GM18508 (cell line): ENCODE measurements at regions not wholly inside any gene's neighbourhood (a gene's known extent, or its start where the extent isn't known, plus 50 kb on each side); places are given as distances from the start of the nearest gene placed in this dataset.
"Not testable (repeated sequence)": the region's sequence is repeated elsewhere in the genome, so short reads cannot be mapped to it uniquely, and the experiment has no call there.

Experiments used
- ATAC-seq: cut with Tn5 transposase; IDR thresholded peaks from one replicate; pipeline ENCODE4 v1.9.1; 2021; ENCODE audit warnings: moderate number of reproducible peaks; ENCODE audit not compliant: insufficient read depth, unreplicated experiment

GRCh38 chr18:38771620-38772019, 1206.0 kb upstream of the CELF4 start:
- ATAC-seq = not testable (repeated sequence)

DNA sequence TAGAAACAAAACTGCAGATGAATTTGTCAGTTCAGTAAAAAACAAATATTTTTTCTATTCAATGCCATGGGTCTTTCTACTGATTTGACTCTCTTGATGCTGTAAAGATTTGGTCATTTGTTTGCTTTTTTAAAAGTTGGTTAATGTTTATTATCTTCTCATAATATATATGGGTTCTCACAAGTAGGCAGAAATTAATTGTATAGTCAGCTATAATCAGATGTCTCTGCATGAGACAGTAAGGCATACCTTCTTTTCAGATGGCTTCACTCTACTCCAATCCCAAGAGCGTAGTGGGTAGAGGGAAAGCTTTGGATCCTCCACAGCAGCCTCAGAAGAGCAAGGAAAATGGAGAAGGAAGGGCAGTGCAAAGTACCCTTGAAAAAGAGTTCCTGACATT, 1202.9 kb upstream of the CELF4 start:
- ATAC-seq = no peak

DNA sequence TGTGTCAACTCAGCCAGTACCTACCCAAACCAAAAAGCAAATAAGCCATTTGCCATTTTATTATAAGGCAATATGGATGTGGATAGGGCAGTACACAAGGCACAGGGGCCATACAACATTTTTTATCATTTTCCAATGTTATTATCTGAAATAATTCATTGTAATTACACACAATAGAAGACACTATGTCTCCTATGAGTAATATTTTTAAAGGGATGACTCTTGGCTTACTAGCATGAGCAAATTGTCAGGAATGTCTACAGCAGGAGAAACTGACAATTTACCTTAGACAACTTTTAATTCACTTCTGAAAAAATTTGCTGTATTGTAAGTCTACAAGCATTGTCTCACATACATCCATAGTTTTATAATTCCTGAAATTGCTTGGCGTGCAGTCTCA, 1193.9 kb upstream of the CELF4 start:
- no peak for ATAC-seq

- ATAC-seq = no peak
These were observed 1190.8 kb upstream of the CELF4 start for GRCh38 chr18:38756436-38756835.

GRCh38 chr18:38752430-38752829, 1186.8 kb upstream of the CELF4 start:
- ATAC-seq = peak; percentile 64

DNA sequence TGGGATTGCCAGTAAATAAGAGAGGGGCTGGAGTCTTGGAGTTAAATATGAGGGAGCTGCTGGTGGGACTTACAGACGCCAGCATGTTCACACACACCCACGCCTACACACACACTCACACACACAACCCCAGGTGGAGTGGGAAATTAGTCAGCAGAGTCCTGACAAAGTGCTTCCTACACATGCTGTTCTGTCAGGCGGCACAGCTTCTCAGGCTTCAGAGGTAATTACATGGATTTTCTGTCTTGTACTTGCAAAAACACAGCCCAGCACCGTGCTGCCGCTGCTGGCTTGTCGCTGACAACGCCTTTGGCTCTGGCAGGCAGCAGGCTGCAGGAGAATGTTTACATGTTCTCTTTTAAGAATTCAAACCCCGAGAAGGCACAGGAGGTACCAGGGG, 1186.3 kb upstream of the CELF4 start:
- no peak for ATAC-seq

GRCh38 chr18:38751211-38751610, 1185.6 kb upstream of the CELF4 start:
- ATAC-seq = no peak

GRCh38 chr18:38750751-38751150, 1185.2 kb upstream of the CELF4 start:
- ATAC-seq = no peak

DNA sequence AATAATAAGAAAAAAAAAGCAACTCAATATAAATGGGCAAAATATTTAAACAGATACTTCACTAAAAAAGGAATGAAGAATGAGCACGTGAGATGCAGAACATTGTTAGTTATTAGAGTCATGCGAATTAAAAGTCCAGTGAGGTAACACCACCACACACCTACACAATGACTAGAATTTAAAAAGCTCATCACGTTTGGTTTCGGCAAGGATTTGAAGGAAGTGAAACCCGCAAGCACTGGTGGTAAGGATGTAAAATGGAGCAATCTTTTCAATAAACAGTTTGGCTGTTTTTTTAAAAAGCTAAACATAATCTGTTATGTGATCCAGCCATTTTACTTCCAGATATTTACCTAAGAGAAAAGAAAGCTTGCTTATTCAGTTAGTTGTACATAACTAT, 1181.6 kb upstream of the CELF4 start:
- no peak for ATAC-seq

GRCh38 chr18:38720181-38720580, 1154.6 kb upstream of the CELF4 start:
- ATAC-seq = not testable (repeated sequence)

DNA sequence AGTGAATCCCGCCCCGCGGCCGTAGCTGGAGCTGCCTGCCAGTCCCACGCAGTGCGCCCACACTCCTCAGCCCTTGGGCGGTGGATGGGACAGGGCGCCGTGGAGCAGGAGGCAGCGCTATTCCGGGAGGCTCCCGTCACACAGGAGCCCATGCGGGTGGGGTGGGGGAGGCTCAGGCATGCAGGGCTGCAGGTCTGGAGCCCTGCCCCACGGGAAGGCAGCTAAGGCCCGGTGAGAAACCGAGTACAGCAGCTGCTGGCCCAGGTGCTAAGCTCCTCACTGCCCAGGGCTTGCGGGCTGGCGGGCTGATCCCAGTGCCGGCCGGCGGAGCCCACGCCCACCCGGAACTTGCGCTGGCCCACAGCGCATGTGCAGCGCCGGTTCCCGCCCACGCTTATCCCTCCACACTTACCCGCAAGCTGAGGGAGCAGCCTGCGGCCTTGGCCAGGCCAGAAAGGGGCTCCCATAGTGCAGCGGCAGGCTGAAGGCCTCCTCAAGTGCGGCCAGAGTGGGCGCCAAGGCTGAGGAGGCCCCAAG, 1152.8 kb upstream of the CELF4 start:
- no peak for ATAC-seq

GRCh38 chr18:38709122-38709521, 1143.5 kb upstream of the CELF4 start:
- no peak for ATAC-seq

GRCh38 chr18:38706373-38706772, 1140.8 kb upstream of the CELF4 start:
- ATAC-seq = no peak

DNA sequence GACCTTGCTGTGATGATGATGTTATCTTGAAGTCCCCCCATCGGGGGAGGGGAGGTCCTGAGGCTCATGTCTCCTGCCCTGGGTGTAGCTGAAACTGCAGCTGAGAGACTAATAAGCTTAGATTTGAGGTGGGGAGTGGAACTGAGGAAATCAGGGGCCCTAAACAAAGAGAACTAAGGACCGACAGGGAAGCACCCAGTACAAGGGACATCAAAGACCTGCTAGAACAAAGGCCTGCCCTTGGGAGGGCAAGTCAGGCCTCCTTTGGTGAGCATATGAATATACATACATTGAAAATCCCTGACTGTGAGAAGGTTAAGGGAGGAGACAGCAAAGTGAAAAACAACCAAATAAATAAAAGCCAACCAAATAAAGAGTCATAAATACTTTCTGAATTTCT, 1132.5 kb upstream of the CELF4 start:
- ATAC-seq = no peak

GRCh38 chr18:38695559-38696280, 1130.1 kb upstream of the CELF4 start:
- no peak for ATAC-seq

DNA sequence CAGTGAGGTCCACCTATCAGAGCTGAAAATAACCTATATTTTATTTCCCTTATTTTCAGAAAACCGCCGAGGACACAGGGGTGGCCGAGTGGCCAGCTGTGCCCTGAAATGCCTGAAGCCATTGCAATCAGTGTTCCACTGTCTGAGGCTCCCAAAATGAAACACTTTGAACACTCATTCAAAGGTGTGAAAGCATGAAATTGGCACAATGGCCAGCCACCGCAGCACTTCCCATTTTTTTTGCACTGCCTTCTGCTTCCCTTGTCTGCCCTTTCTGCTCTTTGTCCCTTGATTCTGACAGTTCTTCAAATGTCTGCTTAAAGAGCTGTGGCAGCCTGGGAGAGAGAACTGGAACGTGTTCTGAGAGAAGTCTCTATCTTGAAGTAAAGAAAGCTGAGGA, 1127.5 kb upstream of the CELF4 start:
- no peak for ATAC-seq

- ATAC-seq = no peak
These were observed 1125.0 kb upstream of the CELF4 start for GRCh38 chr18:38690626-38691025.

DNA sequence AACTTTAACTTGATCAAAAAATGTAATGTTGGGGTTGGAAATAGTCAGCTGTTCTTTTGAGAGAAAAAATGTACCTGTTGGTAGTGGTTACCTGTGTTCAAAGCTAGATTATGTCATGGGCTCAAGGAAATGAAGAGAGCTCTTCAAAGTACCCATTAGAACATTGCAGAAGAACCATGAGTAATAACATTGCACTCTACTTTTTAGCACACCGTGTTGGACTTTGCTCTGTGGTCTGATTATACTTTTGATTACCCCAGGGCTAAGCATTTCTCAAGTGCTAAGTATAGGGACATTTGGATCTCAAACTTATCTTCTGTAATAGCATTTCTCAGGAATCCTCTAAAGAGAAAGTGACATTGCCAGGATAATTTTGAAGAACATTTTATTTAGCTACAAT, 1122.8 kb upstream of the CELF4 start:
- no peak for ATAC-seq

GRCh38 chr18:38670486-38670885, 1104.9 kb upstream of the CELF4 start:
- no peak for ATAC-seq

- ATAC-seq = no peak
These were observed 1099.3 kb upstream of the CELF4 start for GRCh38 chr18:38664929-38665328.

GRCh38 chr18:38663682-38664081, 1098.1 kb upstream of the CELF4 start:
- no peak for ATAC-seq

DNA sequence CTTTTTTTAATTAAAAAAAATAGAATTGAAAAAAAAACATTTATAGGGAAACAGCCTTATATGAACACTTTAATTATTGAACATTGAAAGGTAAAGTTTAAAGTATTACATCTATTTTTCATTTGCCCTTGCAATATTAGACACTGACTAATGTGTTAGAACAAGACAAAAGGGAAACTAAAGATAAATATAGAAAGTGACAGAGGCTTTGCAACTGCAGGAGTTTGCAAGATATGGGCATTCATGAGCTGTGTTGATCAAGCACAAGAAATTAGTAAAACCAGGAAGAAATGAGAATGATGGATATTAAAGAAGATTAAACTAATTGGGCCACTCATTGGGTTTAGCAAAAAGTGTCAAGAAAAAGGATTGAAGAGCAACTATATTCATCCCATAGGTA, 1097.7 kb upstream of the CELF4 start:
- ATAC-seq = no peak
